ENCODE measurements at regions not wholly inside any gene's neighbourhood (a gene's known extent, or its start where the extent isn't known, plus 50 kb on each side); places are given as distances from the start of the nearest gene placed in this dataset.

DNA sequence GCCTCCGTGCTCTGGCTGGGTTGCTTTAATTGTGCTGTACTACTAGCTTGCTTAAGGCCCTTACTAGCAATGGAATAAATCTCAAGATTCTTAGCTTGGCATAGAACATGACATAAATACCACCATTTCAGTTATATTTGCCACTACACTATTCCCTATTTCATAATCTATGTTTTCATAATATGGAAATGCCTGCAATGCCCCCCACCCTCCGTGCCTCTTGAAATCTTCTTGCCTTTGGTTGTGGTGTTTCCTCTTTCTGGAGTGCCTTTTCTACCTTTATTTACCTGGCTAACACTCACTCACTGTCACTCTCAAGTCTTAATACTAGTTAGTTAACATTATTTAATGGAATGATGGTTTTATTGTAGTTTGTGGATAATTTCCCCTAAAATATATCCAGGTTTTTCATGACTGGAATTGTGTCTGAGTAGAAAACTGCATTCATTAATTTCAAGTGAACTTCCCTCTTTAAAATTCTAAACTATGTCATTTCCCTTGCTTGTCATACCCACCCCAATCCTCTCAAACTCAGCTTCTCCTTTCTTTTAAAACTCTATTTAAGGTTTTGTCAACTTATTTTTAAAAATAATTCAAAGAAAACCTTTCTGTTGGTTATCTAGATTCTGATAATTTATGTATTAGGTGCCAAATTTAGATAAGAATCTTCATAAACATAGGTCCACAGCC is 521.7 kb upstream of the DAB2 start:
- Histone ChIP-seq H3K27me3 (ENCODE audit: insufficient read depth, low read length) (no peaks in the 10 kb centered on the region), H3K18ac (ENCODE audit: insufficient read length, low read depth, low read length) (no peak overlapping the region), H2AK5ac (ENCODE audit: insufficient read length, low read length) (no peak overlapping the region), H3K79me2 (ENCODE audit: insufficient read depth, low read length) (no peaks in the 10 kb centered on the region), H2BK12ac (ENCODE audit: insufficient read length, low read depth, low read length) (no peak overlapping the region), H2BK5ac (ENCODE audit: insufficient read length, low read length) (no peak overlapping the region), H2BK120ac (ENCODE audit: low read depth, low read length, poor library complexity, severe bottlenecking) (no peak overlapping the region), H3K9me3 (ENCODE audit: control insufficient read depth, low read depth, low read length) (no peaks in the 10 kb centered on the region), H3K14ac (ENCODE audit: insufficient read depth, low read length) (no peak overlapping the region), H3K56ac (ENCODE audit: insufficient read length, low read depth, low read length) (no peak overlapping the region), H2AFZ (ENCODE audit: low read length) (no peak overlapping the region), H4K5ac (ENCODE audit: insufficient read length, low read depth, low read length) (no peak overlapping the region), H3K4me2 (ENCODE audit: insufficient read depth, insufficient read length, low read length) (no peak overlapping the region), H3K79me1 (ENCODE audit: insufficient read depth, low read depth, low read length, poor library complexity, severe bottlenecking) (no peaks in the 10 kb centered on the region), H4K20me1 (ENCODE audit: control insufficient read depth, insufficient read depth, insufficient read length) (no peaks in the 10 kb centered on the region), H3K4me1 (ENCODE audit: insufficient read depth, low read length) (no peaks in the 10 kb centered on the region), H3K4ac (ENCODE audit: low read depth, low read length) (no peak overlapping the region), H2BK15ac (ENCODE audit: low read depth, low read length) (no peak overlapping the region), H3K23me2 (ENCODE audit: insufficient read length, low read depth, low read length, poor library complexity, severe bottlenecking) (no peaks in the 10 kb centered on the region), H3T11ph (ENCODE audit: low read length) (no peak overlapping the region), H3K9ac (ENCODE audit: extremely low read depth, insufficient read length, low read length) (no peak overlapping the region), H3K23ac (ENCODE audit: insufficient read length, low read depth, low read length) (no peak overlapping the region), H3K27ac (ENCODE audit: insufficient read length, low read depth, low read length) (no peak overlapping the region), H4K91ac (ENCODE audit: insufficient read length, low read depth, low read length) (no peak overlapping the region), H4K8ac (replicated peaks; ENCODE audit: insufficient read length, low read depth, low read length) (no peak overlapping the region), H2BK20ac (ENCODE audit: low read depth, low read length, poor library complexity, severe bottlenecking) (no peak overlapping the region)
- H3K27me3 Mint-ChIP-seq (ENCODE audit: low read depth): no peaks in the 10 kb centered on the region; the same call in 1 of the 2 replicates
- no peaks in the 10 kb centered on the region for H3K36me3 Mint-ChIP-seq (ENCODE audit: insufficient read depth in 1 of 3, low read depth in 3 of 3)
- no peak for DNase-seq
- WGBS (ENCODE audit: extremely low coverage, insufficient read length, low lambda C conversion rate): no CpG with 5 or more reads among the region's 2 CpGs
- H3K4me1 Mint-ChIP-seq: no peaks in the 10 kb centered on the region
- H3K27ac Mint-ChIP-seq: no peak overlapping the region
- TF ChIP-seq, protein P1, sequence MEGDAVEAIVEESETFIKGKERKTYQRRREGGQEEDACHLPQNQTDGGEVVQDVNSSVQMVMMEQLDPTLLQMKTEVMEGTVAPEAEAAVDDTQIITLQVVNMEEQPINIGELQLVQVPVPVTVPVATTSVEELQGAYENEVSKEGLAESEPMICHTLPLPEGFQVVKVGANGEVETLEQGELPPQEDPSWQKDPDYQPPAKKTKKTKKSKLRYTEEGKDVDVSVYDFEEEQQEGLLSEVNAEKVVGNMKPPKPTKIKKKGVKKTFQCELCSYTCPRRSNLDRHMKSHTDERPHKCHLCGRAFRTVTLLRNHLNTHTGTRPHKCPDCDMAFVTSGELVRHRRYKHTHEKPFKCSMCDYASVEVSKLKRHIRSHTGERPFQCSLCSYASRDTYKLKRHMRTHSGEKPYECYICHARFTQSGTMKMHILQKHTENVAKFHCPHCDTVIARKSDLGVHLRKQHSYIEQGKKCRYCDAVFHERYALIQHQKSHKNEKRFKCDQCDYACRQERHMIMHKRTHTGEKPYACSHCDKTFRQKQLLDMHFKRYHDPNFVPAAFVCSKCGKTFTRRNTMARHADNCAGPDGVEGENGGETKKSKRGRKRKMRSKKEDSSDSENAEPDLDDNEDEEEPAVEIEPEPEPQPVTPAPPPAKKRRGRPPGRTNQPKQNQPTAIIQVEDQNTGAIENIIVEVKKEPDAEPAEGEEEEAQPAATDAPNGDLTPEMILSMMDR (conservative IDR thresholded peaks at IDR 0.05): no peak
- H3K4me3 Mint-ChIP-seq: no peak overlapping the region
- H3K9me3 Mint-ChIP-seq: peaks cover 5 to 7% of the 10 kb centered on the region in 2 experiments; a peak in 2 of 5 replicates

Data from H9 (cell line).